K562 (cell line): ENCODE measurements at regions not wholly inside any gene's neighbourhood (a gene's known extent, or its start where the extent isn't known, plus 50 kb on each side); places are given as distances from the start of the nearest gene placed in this dataset.

ENCODE experiments used
- HNRNPK ChIP-seq: fragments of 200-400 bp; formaldehyde crosslinking; IDR thresholded peaks from one replicate; pipeline ENCODE4 v1.6.1; 2018; ENCODE audit warnings: mild to moderate bottlenecking, low read depth, low read length; ENCODE audit not compliant: poor library complexity, severe bottlenecking
- MGA ChIP-seq: fragments of 450-650 bp; IDR thresholded peaks from 2 replicates; pipeline ENCODE4 v1.6.1; 2016; ENCODE audit warnings: mild to moderate bottlenecking, moderate library complexity
- PHF21A ChIP-seq: fragments of 450-650 bp; IDR thresholded peaks from 2 replicates; pipeline ENCODE4 v1.6.1; 2017; ENCODE audit warnings: low read depth, borderline replicate concordance
- TAF7 ChIP-seq: fragments of 450-650 bp; IDR thresholded peaks from 2 replicates; pipeline ENCODE4 v1.6.1; 2016; ENCODE audit warnings: missing genetic modification characterization, missing compliant biosample characterization

DNA sequence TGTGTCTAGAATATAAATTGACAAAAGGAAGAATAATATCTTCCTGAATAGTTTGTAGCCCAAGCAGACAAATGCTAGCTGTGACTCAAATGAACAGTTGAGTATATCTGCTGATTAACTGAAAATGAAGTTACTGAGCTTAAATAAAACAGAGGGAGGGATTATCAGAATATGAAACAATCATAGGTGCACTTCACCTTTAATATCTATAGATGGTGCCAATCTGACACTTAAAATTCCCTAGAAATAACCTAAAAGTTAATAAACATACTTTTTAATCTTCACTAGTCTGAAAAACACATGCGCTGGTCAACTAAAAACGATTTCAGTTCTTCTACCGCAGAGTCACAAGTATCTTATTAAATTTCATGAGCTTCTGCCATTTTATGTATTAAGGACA, 280.8 kb upstream of the RASA1 start (continued):
- TF ChIP-seq MGA (no peak), PHF21A (no peak), TAF7 (tag) (no peak), HNRNPK (no peak)
